Left cardiac atrium (tissue), 4 donors: ENCODE measurements at regions not wholly inside any gene's neighbourhood (a gene's known extent, or its start where the extent isn't known, plus 50 kb on each side); places are given as distances from the start of the nearest gene placed in this dataset.
"Not testable (repeated sequence)": the region's sequence is repeated elsewhere in the genome, so short reads cannot be mapped to it uniquely, and the experiment has no call there.

Experiments used
- ATAC-seq, 2 donors: fragments of 200-7000 bp; cut with Tn5 transposase; one replicate each; pipeline ENCODE4 v1.9.1; 2020; ENCODE audit warnings: mild to moderate bottlenecking in 2 of 2, moderate library complexity in 2 of 2
- DNase-seq: peaks from one replicate; pipeline ENCODE4 v3.0.0-alpha.2; 2020
- intact Hi-C, 2 donors: fragments of 100-400 bp; cut with DNase I; formaldehyde crosslinking; loops; one replicate each; pipeline versions ENCODE4 v1.14.1 to v1.15.1; 2022 to 2023
- donor health status: DM: no; HTN: yes; CAD: no.
- donor health status: DM: no; HTN: yes; CAD: no; lungs with severe emphysema.
- donor health status: DM: yes; HTN: yes; CAD: no.
- donor health status: Dilated cardiomyopathy.

- intact Hi-C loops: no loop called here
- no peak for DNase-seq
- peak in 1 of 2 donors; percentile 39 for ATAC-seq
Observed at GRCh38 chr6:144493035-144493910, 208.1 kb downstream of the UTRN start.

- intact Hi-C loops, ATAC-seq, DNase-seq: not testable (repeated sequence)
Observed at GRCh38 chr6:144495076-144495475, 209.9 kb downstream of the UTRN start.

GRCh38 chr6:144497650-144498049 is 212.5 kb downstream of the UTRN start:
- ATAC-seq: no peak
- DNase-seq: no peak
- intact Hi-C loops: no loop called here

- intact Hi-C loops: no loop called here
Observed at GRCh38 chr6:144500892-144501291, 215.8 kb downstream of the UTRN start.

GRCh38 chr6:144505214-144505613 is 220.1 kb downstream of the UTRN start:
- intact Hi-C loops, ATAC-seq, DNase-seq: not testable (repeated sequence)

More at GRCh38 chr6:144500892-144501291, 215.8 kb downstream of the UTRN start:
- no peak for DNase-seq
- ATAC-seq: peak; percentile 27 to 74

- intact Hi-C loops, DNase-seq, ATAC-seq: not testable (repeated sequence)
Observed at GRCh38 chr6:144506051-144506450, 220.9 kb downstream of the UTRN start.

GRCh38 chr6:144507772-144508312 is 222.7 kb downstream of the UTRN start:
- DNase-seq, ATAC-seq, intact Hi-C loops: not testable (repeated sequence)

- DNase-seq (no peak), ATAC-seq (no peak)
- intact Hi-C loops: no loop called here
Observed at GRCh38 chr6:144510859-144511258, 225.7 kb downstream of the UTRN start.

GRCh38 chr6:144515761-144516160 is 230.6 kb downstream of the UTRN start:
- DNase-seq: no peak
- intact Hi-C loops: no loop called here
- no peak for ATAC-seq

GRCh38 chr6:144519426-144519825 is 234.3 kb downstream of the UTRN start:
- ATAC-seq (no peak), DNase-seq (no peak)
- intact Hi-C loops: no loop called here

GRCh38 chr6:144528743-144529425 is 243.7 kb downstream of the UTRN start:
- no peak for ATAC-seq
- intact Hi-C loops: no loop called here
- DNase-seq: no peak

- DNase-seq: no peak
- no peak for ATAC-seq
- intact Hi-C loops: no loop called here
Observed at GRCh38 chr6:144530118-144530517, 245.0 kb downstream of the UTRN start.

- DNase-seq, intact Hi-C loops, ATAC-seq: not testable (repeated sequence)
Observed at GRCh38 chr6:144532238-144532637, 247.1 kb downstream of the UTRN start.

GRCh38 chr6:144534180-144534579 is 249.0 kb downstream of the UTRN start:
- intact Hi-C loops: no loop called here
- DNase-seq (no peak), ATAC-seq (peak in 1 of 2 donors; percentile 58)

- no peak for DNase-seq
- intact Hi-C loops: no loop called here
- no peak for ATAC-seq
Observed at GRCh38 chr6:144535630-144536029, 250.5 kb downstream of the UTRN start.

- ATAC-seq (no peak), DNase-seq (no peak)
- intact Hi-C loops: no loop called here
Observed at GRCh38 chr6:144536079-144536478, 250.9 kb downstream of the UTRN start.

GRCh38 chr6:144543006-144543871 is 258.1 kb downstream of the UTRN start:
- DNase-seq (no peak), ATAC-seq (no peak)
- intact Hi-C loops: no loop called here

GRCh38 chr6:144544266-144544830 is 259.2 kb downstream of the UTRN start:
- no peak for DNase-seq
- no peak for ATAC-seq
- intact Hi-C loops: no loop called here

- intact Hi-C loops: no loop called here
- DNase-seq (no peak), ATAC-seq (no peak)
Observed at GRCh38 chr6:144546807-144547206, 261.7 kb downstream of the UTRN start.
